Stimulated activated naive B cell treated with anti-CD40 and anti-IgM and Interleukin-4, amounts not matched to agents 10 μg/mL and 1 μg/mL and 100 μg/mL, for 72 hours (primary cell): ENCODE measurements at regions not wholly inside any gene's neighbourhood (a gene's known extent, or its start where the extent isn't known, plus 50 kb on each side); places are given as distances from the start of the nearest gene placed in this dataset.

Experiments
- ATAC-seq, 2 donors: fragments of 150-1000 bp; cut with Tn5 transposase; replicated peaks; 2 replicates each; pipeline ENCODE4 v1.10.0; 2021; ENCODE audit warnings: moderate library complexity in 1 of 2
- DNase-seq: peaks from one replicate; pipeline ENCODE4 v3.0.0; 2021
- H3K27ac Mint-ChIP-seq: one replicate; pipeline ENCODE4 v1.8.0; 2022; ENCODE audit warnings: mild to moderate bottlenecking, mixed read lengths
- H3K27me3 Mint-ChIP-seq, 2 donors: one replicate each; pipeline ENCODE4 v1.8.0; 2022; ENCODE audit warnings: mixed read lengths in 2 of 2
- H3K36me3 Mint-ChIP-seq, 2 donors: one replicate each; pipeline ENCODE4 v1.8.0; 2022; ENCODE audit warnings: mixed read lengths in 2 of 2, mild to moderate bottlenecking in 1 of 2
- H3K4me1 Mint-ChIP-seq, 2 donors: one replicate each; pipeline ENCODE4 v1.8.0; 2022; ENCODE audit warnings: mixed read lengths in 2 of 2, mild to moderate bottlenecking in 1 of 2
- H3K4me3 Mint-ChIP-seq, 2 donors: one replicate each; pipeline ENCODE4 v1.8.0; 2022; ENCODE audit warnings: mild to moderate bottlenecking in 2 of 2, mixed read lengths in 2 of 2, moderate library complexity in 1 of 2
- H3K9me3 Mint-ChIP-seq, 2 donors: one replicate each; pipeline ENCODE4 v1.8.0; 2022; ENCODE audit warnings: mixed read lengths in 2 of 2, mild to moderate bottlenecking in 1 of 2

DNA sequence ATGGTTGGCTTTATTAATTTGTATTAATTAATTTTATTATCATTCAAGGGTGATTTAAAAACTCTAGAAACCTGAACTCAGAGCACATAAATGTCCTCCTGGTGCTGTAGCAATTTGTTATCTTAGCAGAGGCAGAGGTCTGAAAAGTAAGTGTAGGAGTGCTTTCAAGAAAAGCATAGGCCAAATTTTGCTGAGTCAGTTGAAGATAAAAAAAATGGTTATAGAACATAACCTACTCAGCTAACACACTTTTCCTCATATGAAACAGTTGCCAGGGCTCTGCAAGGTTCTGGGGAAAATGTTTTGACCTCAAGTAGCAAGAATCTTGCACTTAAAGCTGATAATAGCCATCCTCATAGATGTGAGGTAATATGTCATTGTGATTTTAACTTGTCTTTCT is 53.5 kb upstream of the CHODL start:
- no peak overlapping the region for H3K27ac Mint-ChIP-seq
- DNase-seq (no peak), ATAC-seq (no peak)
- no peaks in the 10 kb centered on the region for H3K27me3 Mint-ChIP-seq
- peaks cover 3 to 4% of the 10 kb centered on the region in 2 donors for H3K9me3 Mint-ChIP-seq
- no peak overlapping the region for H3K4me3 Mint-ChIP-seq
- H3K36me3 Mint-ChIP-seq, result no peaks in the 10 kb centered on the region
- H3K4me1 Mint-ChIP-seq, result no peaks in the 10 kb centered on the region

DNA sequence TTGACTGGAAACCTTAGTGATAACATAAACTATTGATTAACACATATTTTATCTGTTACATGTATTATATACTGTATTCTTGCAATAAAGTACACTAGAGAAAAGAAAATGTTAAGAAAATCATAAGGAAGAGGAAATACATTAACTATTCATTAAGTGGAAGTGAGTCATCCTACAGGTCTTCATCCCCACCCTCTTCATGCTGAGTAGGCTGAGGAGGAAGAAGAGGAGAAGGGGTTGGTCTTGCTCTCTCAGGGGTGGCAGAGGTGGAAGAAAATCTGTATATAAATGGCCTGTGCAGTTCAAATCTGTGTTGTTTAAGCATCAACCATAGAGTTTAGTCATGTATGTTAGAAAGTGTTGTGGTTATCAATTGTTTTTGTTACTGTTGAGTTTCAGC is 66.1 kb upstream of the CHODL start:
- no peaks in the 10 kb centered on the region for H3K36me3 Mint-ChIP-seq
- H3K4me1 Mint-ChIP-seq, result no peaks in the 10 kb centered on the region
- no peak overlapping the region for H3K4me3 Mint-ChIP-seq
- H3K27ac Mint-ChIP-seq, result no peak overlapping the region
- DNase-seq (no peak), ATAC-seq (no peak)
- no peaks in the 10 kb centered on the region for H3K27me3 Mint-ChIP-seq
- H3K9me3 Mint-ChIP-seq, result peaks cover 2 to 4% of the 10 kb centered on the region in 2 donors

- Mint-ChIP-seq H3K36me3 (no peaks in the 10 kb centered on the region), H3K4me1 (no peaks in the 10 kb centered on the region), H3K27me3 (no peaks in the 10 kb centered on the region), H3K9me3 (peaks cover 5 to 9% of the 10 kb centered on the region in 2 donors), H3K4me3 (no peak overlapping the region), H3K27ac (no peak overlapping the region)
- ATAC-seq (no peak), DNase-seq (no peak)
Measured at GRCh38 chr21:18174370-18174769, 70.3 kb upstream of the CHODL start.

GRCh38 chr21:18170829-18171228 is 73.8 kb upstream of the CHODL start:
- no peaks in the 10 kb centered on the region for H3K36me3 Mint-ChIP-seq
- H3K27me3 Mint-ChIP-seq, result no peaks in the 10 kb centered on the region
- no peak overlapping the region for H3K4me3 Mint-ChIP-seq
- ATAC-seq, result no peak
- no peak for DNase-seq
- H3K9me3 Mint-ChIP-seq, result peaks cover 3 to 5% of the 10 kb centered on the region in 2 donors
- no peaks in the 10 kb centered on the region for H3K4me1 Mint-ChIP-seq
- H3K27ac Mint-ChIP-seq, result no peak overlapping the region

GRCh38 chr21:18170221-18170620 is 74.4 kb upstream of the CHODL start:
- no peaks in the 10 kb centered on the region for H3K36me3 Mint-ChIP-seq
- no peak overlapping the region for H3K4me3 Mint-ChIP-seq
- no peaks in the 10 kb centered on the region for H3K4me1 Mint-ChIP-seq
- H3K27ac Mint-ChIP-seq, result no peak overlapping the region
- DNase-seq, result no peak
- peaks cover 3 to 5% of the 10 kb centered on the region in 2 donors for H3K9me3 Mint-ChIP-seq
- no peak for ATAC-seq
- H3K27me3 Mint-ChIP-seq, result no peaks in the 10 kb centered on the region

GRCh38 chr21:18168108-18168507 is 76.5 kb upstream of the CHODL start:
- H3K4me1 Mint-ChIP-seq, result no peaks in the 10 kb centered on the region
- H3K4me3 Mint-ChIP-seq, result no peak overlapping the region
- no peaks in the 10 kb centered on the region for H3K27me3 Mint-ChIP-seq
- no peak for DNase-seq
- H3K27ac Mint-ChIP-seq, result no peak overlapping the region
- peaks cover 3 to 5% of the 10 kb centered on the region in 2 donors for H3K9me3 Mint-ChIP-seq
- no peaks in the 10 kb centered on the region for H3K36me3 Mint-ChIP-seq
- ATAC-seq, result no peak

DNA sequence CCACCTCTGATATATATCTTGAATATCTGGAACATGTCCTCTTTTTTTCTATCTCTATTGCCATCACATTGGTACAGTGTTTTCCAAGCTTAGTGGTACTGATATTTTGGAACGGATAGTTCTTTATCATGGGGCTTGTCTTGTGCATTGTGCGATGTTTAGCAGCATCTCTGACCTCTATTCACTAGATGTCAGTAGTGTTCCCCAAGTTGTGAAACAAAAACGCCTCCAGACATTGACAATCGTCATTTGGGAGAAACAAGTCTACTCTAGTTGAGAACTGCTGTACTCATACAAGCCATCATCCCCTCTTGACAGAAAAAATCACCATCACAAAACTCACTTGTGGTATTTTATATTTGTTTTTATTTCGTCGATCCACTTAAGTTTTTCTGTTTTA is 79.7 kb upstream of the CHODL start:
- Mint-ChIP-seq H3K27me3 (no peaks in the 10 kb centered on the region), H3K4me3 (no peak overlapping the region), H3K36me3 (no peaks in the 10 kb centered on the region), H3K9me3 (peaks cover 0 to 2% of the 10 kb centered on the region in 2 donors), H3K4me1 (no peaks in the 10 kb centered on the region), H3K27ac (no peak overlapping the region)
- DNase-seq (no peak), ATAC-seq (no peak)

- Mint-ChIP-seq H3K27ac (no peak overlapping the region), H3K27me3 (no peaks in the 10 kb centered on the region), H3K4me3 (no peak overlapping the region), H3K4me1 (no peaks in the 10 kb centered on the region), H3K36me3 (no peaks in the 10 kb centered on the region), H3K9me3 (peaks cover 0 to 2% of the 10 kb centered on the region in 2 donors)
- no peak for DNase-seq
- ATAC-seq, result no peak
Measured at GRCh38 chr21:18164483-18164882, 80.2 kb upstream of the CHODL start.

GRCh38 chr21:18163956-18164355 is 80.7 kb upstream of the CHODL start:
- Mint-ChIP-seq H3K27me3 (no peaks in the 10 kb centered on the region), H3K9me3 (peaks cover 0 to 2% of the 10 kb centered on the region in 2 donors), H3K4me1 (no peaks in the 10 kb centered on the region), H3K27ac (no peak overlapping the region), H3K4me3 (no peak overlapping the region), H3K36me3 (no peaks in the 10 kb centered on the region)
- no peak for ATAC-seq
- no peak for DNase-seq

GRCh38 chr21:18161841-18162240 is 82.8 kb upstream of the CHODL start:
- no peak overlapping the region for H3K27ac Mint-ChIP-seq
- ATAC-seq (no peak), DNase-seq (no peak)
- H3K9me3 Mint-ChIP-seq, result peaks cover 0 to 3% of the 10 kb centered on the region in 2 donors
- H3K27me3 Mint-ChIP-seq, result no peaks in the 10 kb centered on the region
- no peaks in the 10 kb centered on the region for H3K4me1 Mint-ChIP-seq
- no peak overlapping the region for H3K4me3 Mint-ChIP-seq
- no peaks in the 10 kb centered on the region for H3K36me3 Mint-ChIP-seq

- Mint-ChIP-seq H3K9me3 (peaks cover 0 to 3% of the 10 kb centered on the region in 2 donors), H3K36me3 (no peaks in the 10 kb centered on the region), H3K4me3 (no peak overlapping the region), H3K4me1 (no peaks in the 10 kb centered on the region), H3K27ac (no peak overlapping the region), H3K27me3 (no peaks in the 10 kb centered on the region)
- no peak for DNase-seq
- ATAC-seq, result no peak
Measured at GRCh38 chr21:18157406-18157805, 87.2 kb upstream of the CHODL start.

DNA sequence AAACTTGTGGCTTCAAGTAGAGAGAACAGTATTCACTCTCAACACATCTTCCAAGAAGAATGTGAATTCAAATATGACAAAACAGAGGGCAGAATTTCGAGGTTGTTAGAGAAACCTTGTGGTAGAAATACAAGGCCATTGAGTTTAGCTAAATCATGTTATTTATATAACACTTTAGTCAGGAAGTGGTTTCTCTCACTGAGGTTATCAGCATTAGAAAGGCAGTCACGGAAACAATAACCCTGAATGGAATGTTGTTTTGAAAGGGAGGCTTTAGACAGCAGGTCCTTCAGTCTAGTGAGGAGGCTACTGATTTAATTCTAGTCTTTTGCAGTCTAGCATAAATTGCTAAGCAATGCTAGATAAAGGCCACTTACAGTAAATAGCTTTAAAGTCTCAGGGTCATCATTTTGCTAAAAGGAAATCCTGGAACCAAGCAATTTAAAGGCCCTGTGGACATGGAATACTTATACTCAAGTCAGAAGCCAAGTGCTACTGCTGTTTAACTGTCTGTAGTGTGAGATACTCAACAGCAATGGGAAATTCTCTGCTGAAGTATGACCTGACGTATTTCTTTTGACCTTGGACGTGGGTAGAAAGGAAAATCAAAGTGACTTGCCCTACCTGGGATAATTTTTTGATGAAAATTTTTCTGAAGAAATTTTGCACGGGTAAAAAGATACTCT is 89.0 kb upstream of the CHODL start:
- Mint-ChIP-seq H3K27me3 (no peaks in the 10 kb centered on the region), H3K9me3 (peaks cover 0 to 1% of the 10 kb centered on the region in 2 donors), H3K4me1 (no peaks in the 10 kb centered on the region), H3K27ac (no peak overlapping the region), H3K36me3 (no peaks in the 10 kb centered on the region), H3K4me3 (no peak overlapping the region)
- no peak for ATAC-seq
- no peak for DNase-seq

GRCh38 chr21:18153063-18153462 is 91.6 kb upstream of the CHODL start:
- Mint-ChIP-seq H3K36me3 (no peaks in the 10 kb centered on the region), H3K27me3 (no peaks in the 10 kb centered on the region), H3K4me3 (no peak overlapping the region), H3K9me3 (no peaks in the 10 kb centered on the region), H3K4me1 (no peaks in the 10 kb centered on the region), H3K27ac (no peak overlapping the region)
- ATAC-seq, result no peak
- DNase-seq, result no peak

GRCh38 chr21:18152371-18152770 is 92.3 kb upstream of the CHODL start:
- H3K9me3 Mint-ChIP-seq, result no peaks in the 10 kb centered on the region
- ATAC-seq (no peak), DNase-seq (no peak)
- H3K4me3 Mint-ChIP-seq, result no peak overlapping the region
- H3K36me3 Mint-ChIP-seq, result no peaks in the 10 kb centered on the region
- H3K27me3 Mint-ChIP-seq, result no peaks in the 10 kb centered on the region
- no peaks in the 10 kb centered on the region for H3K4me1 Mint-ChIP-seq
- no peak overlapping the region for H3K27ac Mint-ChIP-seq

- Mint-ChIP-seq H3K27ac (no peak overlapping the region), H3K36me3 (no peaks in the 10 kb centered on the region), H3K4me3 (no peak overlapping the region), H3K27me3 (no peaks in the 10 kb centered on the region), H3K4me1 (no peaks in the 10 kb centered on the region), H3K9me3 (peaks cover 4 to 5% of the 10 kb centered on the region in 2 donors)
- DNase-seq (no peak), ATAC-seq (no peak)
Measured at GRCh38 chr21:18151046-18151445, 93.6 kb upstream of the CHODL start.

DNA sequence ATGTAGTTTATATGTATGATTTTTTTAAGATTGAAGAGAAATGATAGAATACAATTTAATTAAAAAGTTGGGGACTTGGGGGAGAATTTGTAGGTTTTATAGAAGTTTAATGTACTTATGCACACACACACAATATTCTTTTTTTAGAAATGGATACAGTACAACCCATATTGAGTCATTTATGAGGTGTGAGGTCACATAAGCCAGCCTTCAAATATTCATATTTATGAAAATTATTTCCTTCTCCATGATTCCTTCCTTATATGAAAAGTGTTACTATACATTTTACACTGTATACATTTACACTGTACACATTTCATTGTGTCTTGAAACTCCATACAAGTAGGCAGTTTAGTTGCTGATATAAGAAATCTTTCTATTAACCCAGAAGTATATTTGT is 96.2 kb upstream of the CHODL start:
- H3K27me3 Mint-ChIP-seq, result no peaks in the 10 kb centered on the region
- DNase-seq (no peak), ATAC-seq (no peak)
- no peaks in the 10 kb centered on the region for H3K4me1 Mint-ChIP-seq
- H3K9me3 Mint-ChIP-seq, result peaks cover 4 to 5% of the 10 kb centered on the region in 2 donors
- H3K4me3 Mint-ChIP-seq, result no peak overlapping the region
- H3K27ac Mint-ChIP-seq, result no peak overlapping the region
- H3K36me3 Mint-ChIP-seq, result no peaks in the 10 kb centered on the region
